ENCODE measurements at regions not wholly inside any gene's neighbourhood (a gene's known extent, or its start where the extent isn't known, plus 50 kb on each side); places are given as distances from the start of the nearest gene placed in this dataset.

DNA sequence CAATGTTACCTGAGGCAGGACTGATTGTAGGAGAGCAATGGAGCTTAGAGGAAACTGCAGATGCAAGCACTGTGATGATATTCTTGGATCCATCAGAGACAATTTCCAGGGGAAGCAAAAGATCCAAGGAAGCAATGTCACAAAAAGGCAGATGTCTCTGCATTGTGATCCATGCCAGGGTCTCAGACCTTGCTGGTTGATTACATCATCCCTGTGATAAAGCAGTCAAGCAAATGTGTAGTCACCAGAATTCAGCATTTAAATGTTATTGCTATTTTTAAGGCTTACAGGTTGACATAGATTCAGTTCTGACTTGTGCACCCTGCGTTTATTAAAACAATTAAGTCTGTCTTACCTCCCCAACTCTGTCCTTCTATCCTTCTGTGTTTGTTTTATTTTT, 56.8 kb upstream of the CCDC85A start:
- Mint-ChIP-seq H3K9me3 (ENCODE audit: unreplicated experiment) (no peaks in the 10 kb centered on the region), H3K27me3 (ENCODE audit: unreplicated experiment) (peaks cover 18% of the 10 kb centered on the region), H3K4me1 (ENCODE audit: unreplicated experiment) (no peaks in the 10 kb centered on the region), H3K4me3 (ENCODE audit: unreplicated experiment) (no peak overlapping the region), H3K36me3 (ENCODE audit: unreplicated experiment) (no peaks in the 10 kb centered on the region), H3K27ac (ENCODE audit: unreplicated experiment) (no peak overlapping the region)
- TF ChIP-seq, protein P1, sequence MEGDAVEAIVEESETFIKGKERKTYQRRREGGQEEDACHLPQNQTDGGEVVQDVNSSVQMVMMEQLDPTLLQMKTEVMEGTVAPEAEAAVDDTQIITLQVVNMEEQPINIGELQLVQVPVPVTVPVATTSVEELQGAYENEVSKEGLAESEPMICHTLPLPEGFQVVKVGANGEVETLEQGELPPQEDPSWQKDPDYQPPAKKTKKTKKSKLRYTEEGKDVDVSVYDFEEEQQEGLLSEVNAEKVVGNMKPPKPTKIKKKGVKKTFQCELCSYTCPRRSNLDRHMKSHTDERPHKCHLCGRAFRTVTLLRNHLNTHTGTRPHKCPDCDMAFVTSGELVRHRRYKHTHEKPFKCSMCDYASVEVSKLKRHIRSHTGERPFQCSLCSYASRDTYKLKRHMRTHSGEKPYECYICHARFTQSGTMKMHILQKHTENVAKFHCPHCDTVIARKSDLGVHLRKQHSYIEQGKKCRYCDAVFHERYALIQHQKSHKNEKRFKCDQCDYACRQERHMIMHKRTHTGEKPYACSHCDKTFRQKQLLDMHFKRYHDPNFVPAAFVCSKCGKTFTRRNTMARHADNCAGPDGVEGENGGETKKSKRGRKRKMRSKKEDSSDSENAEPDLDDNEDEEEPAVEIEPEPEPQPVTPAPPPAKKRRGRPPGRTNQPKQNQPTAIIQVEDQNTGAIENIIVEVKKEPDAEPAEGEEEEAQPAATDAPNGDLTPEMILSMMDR (IDR thresholded peaks at IDR 0.05), result no peak
- no peak for DNase-seq (ENCODE audit: extremely low spot score, unreplicated experiment)

DNA sequence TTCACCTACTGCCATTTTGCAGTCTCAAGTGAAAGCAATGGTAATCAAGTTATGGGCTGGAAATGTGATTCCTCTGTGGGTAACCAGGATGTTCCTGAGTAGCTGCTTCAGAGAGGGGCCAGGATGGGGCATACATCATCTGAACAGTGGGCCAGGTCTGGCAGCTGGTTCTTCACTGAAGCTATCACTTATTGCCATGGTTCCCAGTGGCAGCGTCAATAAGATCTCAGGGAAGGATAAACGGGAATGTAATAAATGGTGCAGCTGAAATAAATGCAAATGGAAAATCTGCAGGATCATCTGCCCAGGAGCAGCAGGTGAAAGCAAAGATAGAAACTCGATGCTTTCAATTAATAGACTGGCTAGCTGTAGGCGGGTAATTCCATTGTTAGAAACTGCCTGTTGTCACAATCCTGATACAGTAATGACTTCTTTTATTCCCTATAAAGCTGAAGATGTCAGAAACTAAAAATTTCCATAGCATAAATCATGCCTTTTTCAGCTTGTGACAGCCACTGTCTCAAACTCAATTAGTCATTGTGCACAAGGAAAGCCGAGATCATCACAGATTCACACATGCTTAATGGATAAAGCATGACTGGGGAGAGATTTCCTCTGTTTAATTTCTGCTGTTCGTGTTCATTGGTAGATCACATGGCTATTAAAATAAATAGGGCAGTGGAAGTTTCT, 56.2 kb upstream of the CCDC85A start:
- Mint-ChIP-seq H3K27me3 (ENCODE audit: unreplicated experiment) (peaks cover 20% of the 10 kb centered on the region), H3K4me3 (ENCODE audit: unreplicated experiment) (no peak overlapping the region), H3K4me1 (ENCODE audit: unreplicated experiment) (no peaks in the 10 kb centered on the region), H3K9me3 (ENCODE audit: unreplicated experiment) (no peaks in the 10 kb centered on the region), H3K27ac (ENCODE audit: unreplicated experiment) (no peak overlapping the region), H3K36me3 (ENCODE audit: unreplicated experiment) (no peaks in the 10 kb centered on the region)
- DNase-seq (ENCODE audit: extremely low spot score, unreplicated experiment), result no peak
- TF ChIP-seq, protein P1 (IDR thresholded peaks at IDR 0.05), result no peak

DNA sequence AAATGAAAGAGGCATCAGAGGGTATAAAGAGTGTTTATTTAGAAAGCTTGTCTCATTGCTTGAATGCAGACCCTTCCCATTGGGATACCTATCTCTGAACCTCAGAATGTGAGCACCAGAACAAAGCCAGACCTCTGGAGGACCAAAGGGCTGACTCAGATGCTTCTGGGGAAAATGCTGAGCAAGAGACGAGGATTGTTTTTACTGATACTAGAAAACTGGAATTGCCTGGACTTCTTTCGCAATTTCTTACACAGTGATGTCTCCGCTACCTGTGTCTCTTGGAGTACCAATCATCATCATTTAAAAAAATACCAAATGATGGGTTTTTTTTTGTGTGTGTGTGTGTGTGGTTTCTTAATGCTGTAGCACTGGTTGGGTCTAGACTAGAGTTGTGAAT, 55.6 kb upstream of the CCDC85A start:
- Mint-ChIP-seq H3K27ac (ENCODE audit: unreplicated experiment) (no peak overlapping the region), H3K27me3 (ENCODE audit: unreplicated experiment) (peaks cover 20% of the 10 kb centered on the region)

DNA sequence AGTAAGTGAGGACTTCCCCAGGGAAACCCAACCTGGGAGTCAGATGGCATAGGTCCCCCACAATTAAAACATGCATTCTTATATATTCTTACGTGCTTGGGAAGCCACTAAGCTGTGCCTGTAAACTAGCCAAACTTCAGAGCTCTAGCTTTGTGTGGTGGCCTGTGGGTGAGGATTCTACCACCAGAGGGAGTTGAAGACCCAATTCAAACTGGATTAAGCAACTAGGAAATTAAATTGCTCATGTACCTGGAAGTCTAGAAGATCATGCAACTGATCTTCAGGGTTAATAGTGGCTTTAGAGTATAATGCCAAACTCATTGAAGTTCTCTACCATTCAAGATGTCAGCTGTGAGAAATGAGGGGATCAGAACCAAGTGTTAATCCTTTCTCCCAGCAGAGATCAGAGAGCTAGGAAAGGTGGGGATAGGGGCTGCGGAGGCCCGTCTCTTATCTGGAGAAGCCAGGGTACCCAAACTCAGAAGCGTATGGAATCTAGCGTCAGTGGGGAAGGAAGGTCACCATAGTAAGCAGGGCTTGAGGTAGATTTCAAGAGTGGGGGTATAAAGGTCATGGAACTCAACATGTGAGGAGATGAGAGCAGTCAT, 53.2 kb upstream of the CCDC85A start:
- Mint-ChIP-seq H3K27me3 (ENCODE audit: unreplicated experiment) (peaks cover 19% of the 10 kb centered on the region), H3K27ac (ENCODE audit: unreplicated experiment) (no peak overlapping the region), H3K36me3 (ENCODE audit: unreplicated experiment) (no peaks in the 10 kb centered on the region), H3K4me1 (ENCODE audit: unreplicated experiment) (no peaks in the 10 kb centered on the region), H3K4me3 (ENCODE audit: unreplicated experiment) (no peak overlapping the region), H3K9me3 (ENCODE audit: unreplicated experiment) (no peaks in the 10 kb centered on the region)
- DNase-seq (ENCODE audit: extremely low spot score, unreplicated experiment), result no peak
- TF ChIP-seq, protein P1 (IDR thresholded peaks at IDR 0.05), result peak; percentile 69

More for the DNA sequence above, 55.6 kb upstream of the CCDC85A start:
- no peaks in the 10 kb centered on the region for H3K36me3 Mint-ChIP-seq (ENCODE audit: unreplicated experiment)
- H3K9me3 Mint-ChIP-seq (ENCODE audit: unreplicated experiment), result no peaks in the 10 kb centered on the region
- TF ChIP-seq, protein P1 (IDR thresholded peaks at IDR 0.05), result no peak
- DNase-seq (ENCODE audit: extremely low spot score, unreplicated experiment), result no peak
- H3K4me1 Mint-ChIP-seq (ENCODE audit: unreplicated experiment), result no peaks in the 10 kb centered on the region
- H3K4me3 Mint-ChIP-seq (ENCODE audit: unreplicated experiment), result no peak overlapping the region

DNA sequence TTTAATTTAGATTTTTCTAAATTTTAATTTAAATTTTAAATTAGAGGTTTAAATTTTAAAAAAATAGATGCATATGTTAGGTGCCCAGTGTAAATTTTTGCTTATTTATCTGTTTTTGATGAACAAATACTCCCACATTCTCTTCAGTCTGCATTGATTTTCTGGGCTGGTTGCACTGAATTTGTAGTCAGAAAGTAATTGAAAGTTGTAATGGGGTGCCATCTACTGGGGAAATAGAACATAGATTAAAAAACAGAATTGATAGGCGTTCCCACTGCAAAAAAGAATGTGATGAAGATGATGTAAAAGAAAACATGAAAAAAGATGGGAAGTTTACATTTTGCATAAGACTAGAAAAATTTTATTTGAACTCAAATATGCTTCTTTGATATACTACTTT, 51.7 kb upstream of the CCDC85A start:
- Mint-ChIP-seq H3K9me3 (ENCODE audit: unreplicated experiment) (no peaks in the 10 kb centered on the region), H3K27me3 (ENCODE audit: unreplicated experiment) (peaks cover 6% of the 10 kb centered on the region), H3K36me3 (ENCODE audit: unreplicated experiment) (no peaks in the 10 kb centered on the region), H3K4me1 (ENCODE audit: unreplicated experiment) (no peaks in the 10 kb centered on the region), H3K4me3 (ENCODE audit: unreplicated experiment) (no peak overlapping the region), H3K27ac (ENCODE audit: unreplicated experiment) (no peak overlapping the region)
- TF ChIP-seq, protein P1 (IDR thresholded peaks at IDR 0.05), result peak; percentile 62
- DNase-seq (ENCODE audit: extremely low spot score, unreplicated experiment), result no peak

All from osteocyte (in vitro differentiated cells).